ENCODE measurements at regions not wholly inside any gene's neighbourhood (a gene's known extent, or its start where the extent isn't known, plus 50 kb on each side); places are given as distances from the start of the nearest gene placed in this dataset.

DNA sequence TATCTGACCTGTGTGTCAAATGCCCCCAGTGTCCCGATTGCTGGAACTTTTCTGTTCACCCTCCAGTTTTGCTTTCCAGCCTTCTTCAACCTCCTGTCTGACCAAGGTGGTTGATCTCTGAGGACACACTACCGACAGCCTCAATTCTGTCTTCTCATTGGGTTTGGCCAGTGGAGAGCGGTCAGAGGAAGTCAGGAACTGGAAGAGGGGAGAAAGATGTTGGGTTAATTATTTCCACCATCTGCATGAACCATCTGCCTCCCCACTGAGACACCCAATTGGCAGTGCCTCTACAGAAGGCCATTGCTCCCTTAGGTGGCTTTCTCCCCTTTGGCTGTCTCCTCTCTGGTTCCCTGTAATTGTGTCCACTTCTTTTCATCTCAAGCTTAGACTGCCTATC lies 154.3 kb upstream of the RAI14 start:
- Mint-ChIP-seq H3K27me3 (ENCODE audit: insufficient read depth, low read depth, poor library complexity) (peaks cover 2% of the 10 kb centered on the region), H3K4me3 (no peak overlapping the region), H3K9me3 (peaks cover 5% of the 10 kb centered on the region; the same call in 1 of the 3 replicates), H3K4me1 (peaks cover 4% of the 10 kb centered on the region), H3K27ac (no peak overlapping the region), H3K36me3 (ENCODE audit: low read depth) (no peaks in the 10 kb centered on the region)
- H3K79me2 ChIP-seq (replicated peaks; ENCODE audit: insufficient read depth) = no peaks in the 10 kb centered on the region
- no peaks in the 10 kb centered on the region for H4K20me1 ChIP-seq (replicated peaks; ENCODE audit: insufficient read depth)
- no peaks in the 10 kb centered on the region for H3K36me3 ChIP-seq (ENCODE audit: insufficient read depth)
- peak overlapping the region; percentile 90; the same call in 1 of the 2 replicates for H2AFZ ChIP-seq
- H3K4me3 ChIP-seq = no peak overlapping the region
- H3K27ac ChIP-seq (ENCODE audit: low read depth) = no peak overlapping the region
- peaks cover 4% of the 10 kb centered on the region; the same call in 1 of the 2 replicates for H3K4me1 ChIP-seq (ENCODE audit: insufficient read depth)
- no peak for DNase-seq (ENCODE audit: low spot score)
- no peaks in the 10 kb centered on the region for H3F3A ChIP-seq (replicated peaks; ENCODE audit: low read depth)
- no peaks in the 10 kb centered on the region for H3K27me3 ChIP-seq (ENCODE audit: insufficient read depth)
- ATAC-seq = no peak
- no peaks in the 10 kb centered on the region; the same call in 1 of the 2 replicates for H3K9me2 ChIP-seq (ENCODE audit: insufficient read depth)
- no peak overlapping the region for H3K4me2 ChIP-seq
- no peak for TF ChIP-seq JUNB (IDR thresholded peaks at IDR 0.05; ENCODE audit: unreplicated experiment)
- TF ChIP-seq, protein P1, sequence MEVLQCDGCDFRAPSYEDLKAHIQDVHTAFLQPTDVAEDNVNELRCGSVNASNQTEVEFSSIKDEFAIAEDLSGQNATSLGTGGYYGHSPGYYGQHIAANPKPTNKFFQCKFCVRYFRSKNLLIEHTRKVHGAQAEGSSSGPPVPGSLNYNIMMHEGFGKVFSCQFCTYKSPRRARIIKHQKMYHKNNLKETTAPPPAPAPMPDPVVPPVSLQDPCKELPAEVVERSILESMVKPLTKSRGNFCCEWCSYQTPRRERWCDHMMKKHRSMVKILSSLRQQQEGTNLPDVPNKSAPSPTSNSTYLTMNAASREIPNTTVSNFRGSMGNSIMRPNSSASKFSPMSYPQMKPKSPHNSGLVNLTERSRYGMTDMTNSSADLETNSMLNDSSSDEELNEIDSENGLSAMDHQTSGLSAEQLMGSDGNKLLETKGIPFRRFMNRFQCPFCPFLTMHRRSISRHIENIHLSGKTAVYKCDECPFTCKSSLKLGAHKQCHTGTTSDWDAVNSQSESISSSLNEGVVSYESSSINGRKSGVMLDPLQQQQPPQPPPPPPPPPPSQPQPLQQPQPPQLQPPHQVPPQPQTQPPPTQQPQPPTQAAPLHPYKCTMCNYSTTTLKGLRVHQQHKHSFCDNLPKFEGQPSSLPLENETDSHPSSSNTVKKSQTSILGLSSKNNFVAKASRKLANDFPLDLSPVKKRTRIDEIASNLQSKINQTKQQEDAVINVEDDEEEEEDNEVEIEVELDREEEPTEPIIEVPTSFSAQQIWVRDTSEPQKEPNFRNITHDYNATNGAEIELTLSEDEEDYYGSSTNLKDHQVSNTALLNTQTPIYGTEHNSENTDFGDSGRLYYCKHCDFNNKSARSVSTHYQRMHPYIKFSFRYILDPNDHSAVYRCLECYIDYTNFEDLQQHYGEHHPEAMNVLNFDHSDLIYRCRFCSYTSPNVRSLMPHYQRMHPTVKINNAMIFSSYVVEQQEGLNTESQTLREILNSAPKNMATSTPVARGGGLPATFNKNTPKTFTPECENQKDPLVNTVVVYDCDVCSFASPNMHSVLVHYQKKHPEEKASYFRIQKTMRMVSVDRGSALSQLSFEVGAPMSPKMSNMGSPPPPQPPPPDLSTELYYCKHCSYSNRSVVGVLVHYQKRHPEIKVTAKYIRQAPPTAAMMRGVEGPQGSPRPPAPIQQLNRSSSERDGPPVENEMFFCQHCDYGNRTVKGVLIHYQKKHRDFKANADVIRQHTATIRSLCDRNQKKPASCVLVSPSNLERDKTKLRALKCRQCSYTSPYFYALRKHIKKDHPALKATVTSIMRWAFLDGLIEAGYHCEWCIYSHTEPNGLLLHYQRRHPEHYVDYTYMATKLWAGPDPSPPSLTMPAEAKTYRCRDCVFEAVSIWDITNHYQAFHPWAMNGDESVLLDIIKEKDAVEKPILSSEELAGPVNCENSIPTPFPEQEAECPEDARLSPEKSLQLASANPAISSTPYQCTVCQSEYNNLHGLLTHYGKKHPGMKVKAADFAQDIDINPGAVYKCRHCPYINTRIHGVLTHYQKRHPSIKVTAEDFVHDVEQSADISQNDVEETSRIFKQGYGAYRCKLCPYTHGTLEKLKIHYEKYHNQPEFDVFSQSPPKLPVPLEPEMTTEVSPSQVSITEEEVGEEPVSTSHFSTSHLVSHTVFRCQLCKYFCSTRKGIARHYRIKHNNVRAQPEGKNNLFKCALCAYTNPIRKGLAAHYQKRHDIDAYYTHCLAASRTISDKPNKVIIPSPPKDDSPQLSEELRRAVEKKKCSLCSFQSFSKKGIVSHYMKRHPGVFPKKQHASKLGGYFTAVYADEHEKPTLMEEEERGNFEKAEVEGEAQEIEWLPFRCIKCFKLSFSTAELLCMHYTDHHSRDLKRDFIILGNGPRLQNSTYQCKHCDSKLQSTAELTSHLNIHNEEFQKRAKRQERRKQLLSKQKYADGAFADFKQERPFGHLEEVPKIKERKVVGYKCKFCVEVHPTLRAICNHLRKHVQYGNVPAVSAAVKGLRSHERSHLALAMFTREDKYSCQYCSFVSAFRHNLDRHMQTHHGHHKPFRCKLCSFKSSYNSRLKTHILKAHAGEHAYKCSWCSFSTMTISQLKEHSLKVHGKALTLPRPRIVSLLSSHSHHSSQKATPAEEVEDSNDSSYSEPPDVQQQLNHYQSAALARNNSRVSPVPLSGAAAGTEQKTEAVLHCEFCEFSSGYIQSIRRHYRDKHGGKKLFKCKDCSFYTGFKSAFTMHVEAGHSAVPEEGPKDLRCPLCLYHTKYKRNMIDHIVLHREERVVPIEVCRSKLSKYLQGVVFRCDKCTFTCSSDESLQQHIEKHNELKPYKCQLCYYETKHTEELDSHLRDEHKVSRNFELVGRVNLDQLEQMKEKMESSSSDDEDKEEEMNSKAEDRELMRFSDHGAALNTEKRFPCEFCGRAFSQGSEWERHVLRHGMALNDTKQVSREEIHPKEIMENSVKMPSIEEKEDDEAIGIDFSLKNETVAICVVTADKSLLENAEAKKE (CRISPR knock-in tag; IDR thresholded peaks at IDR 0.05) = no peak
- no peak for TF ChIP-seq ZNF331 (CRISPR knock-in tag; IDR thresholded peaks at IDR 0.05; ENCODE audit: low read depth)
- no peak for TF ChIP-seq POLR2AphosphoS5 (IDR thresholded peaks at IDR 0.05; ENCODE audit: low read depth)
- TF ChIP-seq ZNF114 (CRISPR knock-in tag; IDR thresholded peaks at IDR 0.05) = no peak

DNA sequence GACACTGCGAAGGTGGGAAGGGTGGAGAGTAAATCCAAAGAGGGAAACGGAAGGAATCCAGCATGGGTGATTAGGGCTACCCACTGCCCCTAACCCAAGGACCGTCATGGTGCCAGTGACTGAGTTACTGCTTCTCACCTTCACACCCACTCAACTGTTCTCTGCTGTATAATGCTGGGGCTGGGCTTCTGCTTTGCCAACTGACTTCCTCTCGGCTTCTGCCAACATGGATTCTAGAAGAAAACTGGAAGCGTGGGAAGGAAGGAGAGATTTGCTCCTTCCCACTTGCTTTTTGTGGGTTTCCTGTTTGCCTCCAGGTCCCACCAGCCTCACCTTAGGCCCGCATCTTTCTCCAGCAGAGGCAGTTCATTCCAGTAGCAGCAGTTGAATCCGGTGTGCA lies 153.5 kb upstream of the RAI14 start:
- Histone ChIP-seq H3K4me3 (no peak overlapping the region), H2AFZ (peak overlapping the region; percentile 90), H3K4me2 (no peak overlapping the region), H3K27ac (ENCODE audit: low read depth) (no peak overlapping the region), H4K20me1 (replicated peaks; ENCODE audit: insufficient read depth) (no peaks in the 10 kb centered on the region), H3K9me2 (ENCODE audit: insufficient read depth) (no peaks in the 10 kb centered on the region; the same call in 1 of the 2 replicates), H3K27me3 (ENCODE audit: insufficient read depth) (no peaks in the 10 kb centered on the region), H3F3A (replicated peaks; ENCODE audit: low read depth) (no peaks in the 10 kb centered on the region), H3K36me3 (ENCODE audit: insufficient read depth) (no peaks in the 10 kb centered on the region), H3K79me2 (replicated peaks; ENCODE audit: insufficient read depth) (no peaks in the 10 kb centered on the region), H3K4me1 (ENCODE audit: insufficient read depth) (0 out of 2 replicates have a peak, but pooled peaks cover 2% of the 10 kb centered on the region)
- H3K4me3 Mint-ChIP-seq = no peak overlapping the region
- no peaks in the 10 kb centered on the region for H3K36me3 Mint-ChIP-seq (ENCODE audit: low read depth)
- H3K9me3 Mint-ChIP-seq = peaks cover 5% of the 10 kb centered on the region; the same call in 1 of the 3 replicates
- H3K27me3 Mint-ChIP-seq (ENCODE audit: insufficient read depth, low read depth, poor library complexity) = peaks cover 2% of the 10 kb centered on the region
- H3K27ac Mint-ChIP-seq = no peak overlapping the region
- DNase-seq (ENCODE audit: low spot score) (no peak), ATAC-seq (no peak)
- peaks cover 2% of the 10 kb centered on the region; the same call in 2 of the 3 replicates for H3K4me1 Mint-ChIP-seq
- no peak for TF ChIP-seq POLR2AphosphoS5 (IDR thresholded peaks at IDR 0.05; ENCODE audit: low read depth)
- no peak for TF ChIP-seq ZNF114 (CRISPR knock-in tag; IDR thresholded peaks at IDR 0.05)
- no peak for TF ChIP-seq CREB1 (CRISPR knock-in tag; IDR thresholded peaks at IDR 0.05; ENCODE audit: low read depth)
- no peak for TF ChIP-seq EZH2phosphoT487 (IDR thresholded peaks at IDR 0.05; ENCODE audit: unreplicated experiment)
- TF ChIP-seq, protein P2, sequence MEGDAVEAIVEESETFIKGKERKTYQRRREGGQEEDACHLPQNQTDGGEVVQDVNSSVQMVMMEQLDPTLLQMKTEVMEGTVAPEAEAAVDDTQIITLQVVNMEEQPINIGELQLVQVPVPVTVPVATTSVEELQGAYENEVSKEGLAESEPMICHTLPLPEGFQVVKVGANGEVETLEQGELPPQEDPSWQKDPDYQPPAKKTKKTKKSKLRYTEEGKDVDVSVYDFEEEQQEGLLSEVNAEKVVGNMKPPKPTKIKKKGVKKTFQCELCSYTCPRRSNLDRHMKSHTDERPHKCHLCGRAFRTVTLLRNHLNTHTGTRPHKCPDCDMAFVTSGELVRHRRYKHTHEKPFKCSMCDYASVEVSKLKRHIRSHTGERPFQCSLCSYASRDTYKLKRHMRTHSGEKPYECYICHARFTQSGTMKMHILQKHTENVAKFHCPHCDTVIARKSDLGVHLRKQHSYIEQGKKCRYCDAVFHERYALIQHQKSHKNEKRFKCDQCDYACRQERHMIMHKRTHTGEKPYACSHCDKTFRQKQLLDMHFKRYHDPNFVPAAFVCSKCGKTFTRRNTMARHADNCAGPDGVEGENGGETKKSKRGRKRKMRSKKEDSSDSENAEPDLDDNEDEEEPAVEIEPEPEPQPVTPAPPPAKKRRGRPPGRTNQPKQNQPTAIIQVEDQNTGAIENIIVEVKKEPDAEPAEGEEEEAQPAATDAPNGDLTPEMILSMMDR (conservative IDR thresholded peaks at IDR 0.05; ENCODE audit: low read depth in 2 of 2) = no peak

All from GM23338 (cell line).